GM18907 (cell line): ENCODE measurements at regions not wholly inside any gene's neighbourhood (a gene's known extent, or its start where the extent isn't known, plus 50 kb on each side); places are given as distances from the start of the nearest gene placed in this dataset.
"Not testable (repeated sequence)": the region's sequence is repeated elsewhere in the genome, so short reads cannot be mapped to it uniquely, and the experiment has no call there.

Source experiments
- ATAC-seq: cut with Tn5 transposase; IDR thresholded peaks from one replicate; pipeline ENCODE4 v1.9.1; 2021; ENCODE audit warnings: mild to moderate bottlenecking, moderate library complexity; ENCODE audit not compliant: unreplicated experiment

GRCh38 chr20:28562510-28562898 is 2695.0 kb upstream of the DEFB115 start:
- no peak for ATAC-seq

- not testable (repeated sequence) for ATAC-seq
Observed at GRCh38 chr20:28562899-28563521, 2694.5 kb upstream of the DEFB115 start.

GRCh38 chr20:28564024-28564423 is 2693.4 kb upstream of the DEFB115 start:
- not testable (repeated sequence) for ATAC-seq

- not testable (repeated sequence) for ATAC-seq
Observed at GRCh38 chr20:28564688-28565463, 2692.6 kb upstream of the DEFB115 start.

GRCh38 chr20:28575991-28576390 is 2681.5 kb upstream of the DEFB115 start:
- ATAC-seq: not testable (repeated sequence)

- not testable (repeated sequence) for ATAC-seq
Observed at GRCh38 chr20:28591680-28592079, 2665.8 kb upstream of the DEFB115 start.

GRCh38 chr20:28593383-28593782 is 2664.1 kb upstream of the DEFB115 start:
- not testable (repeated sequence) for ATAC-seq

GRCh38 chr20:28594476-28594875 is 2663.0 kb upstream of the DEFB115 start:
- ATAC-seq: not testable (repeated sequence)

GRCh38 chr20:28602006-28602402 is 2655.5 kb upstream of the DEFB115 start:
- ATAC-seq: not testable (repeated sequence)

- peak; percentile 100 for ATAC-seq
Observed at GRCh38 chr20:28602403-28603217, 2654.9 kb upstream of the DEFB115 start.

GRCh38 chr20:28603218-28603577 is 2654.3 kb upstream of the DEFB115 start:
- not testable (repeated sequence) for ATAC-seq

GRCh38 chr20:28616354-28616753 is 2641.1 kb upstream of the DEFB115 start:
- ATAC-seq: no peak

GRCh38 chr20:28619956-28620651 is 2637.4 kb upstream of the DEFB115 start:
- not testable (repeated sequence) for ATAC-seq

GRCh38 chr20:28625112-28625511 is 2632.4 kb upstream of the DEFB115 start:
- not testable (repeated sequence) for ATAC-seq

GRCh38 chr20:28640831-28641230 is 2616.6 kb upstream of the DEFB115 start:
- not testable (repeated sequence) for ATAC-seq
